ENCODE measurements at regions not wholly inside any gene's neighbourhood (a gene's known extent, or its start where the extent isn't known, plus 50 kb on each side); places are given as distances from the start of the nearest gene placed in this dataset.

DNA sequence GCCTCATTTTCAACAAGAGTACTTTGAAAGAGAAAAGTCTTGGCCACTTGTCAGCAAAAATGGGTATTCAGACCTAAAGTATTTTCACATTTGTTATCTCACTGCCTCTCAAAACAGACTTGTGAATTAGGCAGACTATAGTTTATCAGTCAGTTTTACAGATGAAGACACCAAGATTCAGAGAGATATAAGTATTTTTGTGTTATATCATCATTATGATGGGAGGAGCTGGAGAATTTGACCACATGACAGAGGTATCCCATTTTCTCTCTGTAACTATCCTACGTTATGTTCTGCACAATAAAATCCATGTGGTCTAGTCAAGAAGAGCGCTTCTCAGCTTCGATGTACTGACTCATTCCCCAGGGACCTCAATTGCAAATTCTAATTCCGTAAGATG lies 213.7 kb downstream of the MYCN start:
- no peak overlapping the region for H3K4me3 ChIP-seq
- H3K4me1 ChIP-seq, result no peaks in the 10 kb centered on the region
- H3K27me3 ChIP-seq, result no peaks in the 10 kb centered on the region
- DNase-seq (ENCODE audit: low spot score), result no peak
- H3K36me3 ChIP-seq, result no peaks in the 10 kb centered on the region
- no peak overlapping the region for H3K27ac ChIP-seq
- no peaks in the 10 kb centered on the region for H3K9me3 ChIP-seq
- TF ChIP-seq, protein P1, sequence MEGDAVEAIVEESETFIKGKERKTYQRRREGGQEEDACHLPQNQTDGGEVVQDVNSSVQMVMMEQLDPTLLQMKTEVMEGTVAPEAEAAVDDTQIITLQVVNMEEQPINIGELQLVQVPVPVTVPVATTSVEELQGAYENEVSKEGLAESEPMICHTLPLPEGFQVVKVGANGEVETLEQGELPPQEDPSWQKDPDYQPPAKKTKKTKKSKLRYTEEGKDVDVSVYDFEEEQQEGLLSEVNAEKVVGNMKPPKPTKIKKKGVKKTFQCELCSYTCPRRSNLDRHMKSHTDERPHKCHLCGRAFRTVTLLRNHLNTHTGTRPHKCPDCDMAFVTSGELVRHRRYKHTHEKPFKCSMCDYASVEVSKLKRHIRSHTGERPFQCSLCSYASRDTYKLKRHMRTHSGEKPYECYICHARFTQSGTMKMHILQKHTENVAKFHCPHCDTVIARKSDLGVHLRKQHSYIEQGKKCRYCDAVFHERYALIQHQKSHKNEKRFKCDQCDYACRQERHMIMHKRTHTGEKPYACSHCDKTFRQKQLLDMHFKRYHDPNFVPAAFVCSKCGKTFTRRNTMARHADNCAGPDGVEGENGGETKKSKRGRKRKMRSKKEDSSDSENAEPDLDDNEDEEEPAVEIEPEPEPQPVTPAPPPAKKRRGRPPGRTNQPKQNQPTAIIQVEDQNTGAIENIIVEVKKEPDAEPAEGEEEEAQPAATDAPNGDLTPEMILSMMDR (IDR thresholded peaks at IDR 0.05), result no peak

DNA sequence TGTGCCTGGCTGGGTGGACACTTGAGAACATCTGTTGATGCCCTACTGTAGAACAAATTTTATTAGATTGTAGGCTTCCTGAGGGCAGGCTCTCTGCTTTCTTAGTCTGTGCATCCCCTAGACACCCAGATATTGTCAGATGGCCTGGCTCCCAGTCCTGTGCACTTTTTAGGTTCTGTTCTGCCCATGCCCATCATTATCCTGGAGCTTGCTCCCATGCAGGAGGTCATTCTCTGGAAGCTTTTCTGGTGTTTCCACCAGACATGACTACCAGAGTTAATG lies 213.3 kb downstream of the MYCN start:
- Histone ChIP-seq H3K4me3 (no peak overlapping the region), H3K9me3 (no peaks in the 10 kb centered on the region), H3K27me3 (no peaks in the 10 kb centered on the region), H3K36me3 (no peaks in the 10 kb centered on the region), H3K4me1 (no peaks in the 10 kb centered on the region), H3K27ac (no peak overlapping the region)
- DNase-seq (ENCODE audit: low spot score), result no peak
- TF ChIP-seq, protein P1 (IDR thresholded peaks at IDR 0.05), result no peak

DNA sequence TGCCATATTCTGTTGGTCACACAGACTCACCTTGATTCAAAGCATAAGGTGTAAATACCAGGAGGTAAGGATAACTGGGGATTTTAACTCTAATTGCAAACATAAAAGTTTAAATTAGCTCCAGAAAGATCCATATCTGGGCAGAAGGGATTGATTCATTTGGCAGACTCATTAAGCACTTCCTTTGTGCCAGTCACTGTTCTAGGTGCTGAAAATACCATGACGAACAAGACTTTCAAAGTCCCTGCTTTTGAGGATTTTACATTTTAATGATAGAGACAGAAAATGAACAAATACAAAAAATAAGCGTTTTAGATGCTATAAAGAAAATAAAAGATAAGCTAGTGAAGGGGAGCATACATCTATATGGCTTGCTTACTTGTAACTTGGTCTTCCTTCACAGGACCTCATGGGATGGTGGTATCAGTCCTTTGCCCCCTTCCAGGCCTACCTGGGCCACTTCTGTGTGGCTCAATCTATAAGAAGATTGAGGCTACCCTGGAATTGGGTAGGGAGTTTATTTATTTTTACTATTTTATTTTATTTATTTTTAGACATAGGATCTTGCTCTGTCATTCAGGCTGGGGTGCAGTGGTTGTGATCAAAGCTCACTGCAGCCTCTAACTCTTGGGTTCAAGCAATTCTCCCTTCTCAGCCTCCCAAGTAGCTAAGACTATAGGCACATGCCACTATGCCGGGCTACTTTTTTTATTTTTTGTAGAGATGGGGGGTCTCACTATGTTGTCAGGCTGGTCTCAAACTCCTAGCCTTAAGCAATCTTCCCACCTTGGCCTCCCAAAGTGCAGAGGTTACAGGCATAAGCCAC lies 212.8 kb downstream of the MYCN start:
- TF ChIP-seq, protein P1 (IDR thresholded peaks at IDR 0.05), result no peak
- Histone ChIP-seq H3K36me3 (no peaks in the 10 kb centered on the region), H3K4me3 (no peak overlapping the region)

DNA sequence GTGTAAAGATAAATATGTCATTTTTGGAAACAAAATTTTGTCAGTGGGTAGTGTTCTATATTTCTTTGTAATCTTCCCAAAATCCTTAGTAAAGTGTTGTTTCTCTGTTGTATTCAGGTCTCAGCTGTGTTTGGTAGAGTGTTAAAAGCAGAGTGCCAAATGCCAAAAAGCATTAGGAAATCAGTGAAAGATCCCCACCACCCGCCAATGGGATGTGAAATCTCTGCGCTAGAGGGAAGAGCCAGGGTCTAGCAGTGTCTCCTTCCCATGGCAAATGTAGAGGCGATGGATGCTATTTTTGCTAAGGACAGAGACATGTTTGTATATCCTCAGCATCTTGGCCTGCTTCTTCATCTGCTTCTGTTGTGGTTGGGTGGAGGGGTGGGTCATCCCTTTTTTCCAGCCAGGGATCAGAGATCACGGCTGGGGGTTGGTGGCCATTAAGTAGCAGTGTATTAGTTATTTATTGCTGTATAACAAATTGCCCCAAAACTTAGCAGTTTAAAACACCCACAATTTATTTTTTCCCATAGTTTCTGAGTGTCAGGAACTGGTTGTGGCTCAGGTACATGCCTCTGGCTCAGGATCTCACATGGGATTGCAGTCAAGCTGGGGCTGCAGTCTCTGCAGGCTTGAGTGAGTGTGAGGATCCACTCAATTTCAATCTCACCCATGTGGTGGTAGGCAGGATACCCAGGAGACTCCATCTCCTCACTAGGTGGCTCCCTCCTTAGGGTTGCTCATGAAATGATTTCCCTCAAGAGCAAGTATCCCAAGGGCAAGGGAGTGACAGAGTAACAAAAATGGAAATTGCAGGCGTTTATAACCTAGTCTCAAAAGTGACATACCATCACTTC lies 211.9 kb downstream of the MYCN start:
- no peaks in the 10 kb centered on the region for H3K4me1 ChIP-seq
- H3K36me3 ChIP-seq, result no peaks in the 10 kb centered on the region
- H3K4me3 ChIP-seq, result no peak overlapping the region
- no peaks in the 10 kb centered on the region for H3K9me3 ChIP-seq
- H3K27ac ChIP-seq, result no peak overlapping the region
- TF ChIP-seq, protein P1 (IDR thresholded peaks at IDR 0.05), result no peak
- no peak for DNase-seq (ENCODE audit: low spot score)
- no peaks in the 10 kb centered on the region for H3K27me3 ChIP-seq

More for the DNA sequence above, 212.8 kb downstream of the MYCN start:
- no peak for DNase-seq (ENCODE audit: low spot score)
- Histone ChIP-seq H3K4me1 (no peaks in the 10 kb centered on the region), H3K9me3 (no peaks in the 10 kb centered on the region), H3K27ac (no peak overlapping the region), H3K27me3 (no peaks in the 10 kb centered on the region)

DNA sequence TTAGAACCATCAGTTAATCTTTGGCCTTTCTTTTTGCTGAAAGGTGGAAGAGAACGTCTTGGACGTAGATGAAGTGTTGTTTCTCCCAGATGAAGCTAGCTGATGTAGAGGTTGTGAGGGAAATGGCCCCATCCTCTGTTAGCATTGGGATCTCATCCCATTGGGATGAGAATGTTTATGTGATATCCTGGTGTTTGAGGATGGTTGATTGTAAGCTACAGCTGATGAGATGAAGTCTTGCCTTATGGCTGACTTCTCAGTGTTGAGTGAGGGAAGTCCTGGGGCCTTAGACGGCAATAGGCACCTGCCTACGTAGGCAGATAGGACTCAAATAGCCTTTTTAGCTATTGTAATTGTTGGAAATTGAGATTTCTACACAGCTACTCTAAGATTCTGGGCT lies 211.3 kb downstream of the MYCN start:
- H3K27me3 ChIP-seq, result no peaks in the 10 kb centered on the region
- no peak for DNase-seq (ENCODE audit: low spot score)
- H3K9me3 ChIP-seq, result no peaks in the 10 kb centered on the region
- H3K36me3 ChIP-seq, result no peaks in the 10 kb centered on the region
- no peaks in the 10 kb centered on the region for H3K4me1 ChIP-seq
- H3K27ac ChIP-seq, result no peak overlapping the region
- TF ChIP-seq, protein P1 (IDR thresholded peaks at IDR 0.05), result no peak
- no peak overlapping the region for H3K4me3 ChIP-seq
